ENCODE measurements at regions not wholly inside any gene's neighbourhood (a gene's known extent, or its start where the extent isn't known, plus 50 kb on each side); places are given as distances from the start of the nearest gene placed in this dataset.

DNA sequence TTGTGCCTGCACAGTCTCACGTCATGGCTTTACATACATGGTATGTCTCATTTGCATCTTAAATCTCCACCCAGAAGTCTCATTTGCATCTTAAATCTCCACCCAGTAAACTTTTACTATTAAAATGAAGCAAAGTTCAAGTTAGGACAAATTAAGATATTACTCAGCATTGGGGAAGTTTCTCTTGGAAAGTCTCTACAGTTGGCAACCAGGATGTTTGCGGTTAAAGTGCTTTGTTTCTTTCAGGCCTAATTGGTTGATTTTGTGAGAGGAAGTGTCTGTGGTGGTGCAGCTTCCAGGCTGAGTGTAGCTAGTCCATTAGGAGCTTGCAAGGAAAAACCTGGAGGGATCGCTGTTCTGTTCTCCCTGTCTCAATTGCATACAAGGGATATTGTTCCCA lies 1373.3 kb upstream of the GOT2 start:
- TF ChIP-seq, protein P1, sequence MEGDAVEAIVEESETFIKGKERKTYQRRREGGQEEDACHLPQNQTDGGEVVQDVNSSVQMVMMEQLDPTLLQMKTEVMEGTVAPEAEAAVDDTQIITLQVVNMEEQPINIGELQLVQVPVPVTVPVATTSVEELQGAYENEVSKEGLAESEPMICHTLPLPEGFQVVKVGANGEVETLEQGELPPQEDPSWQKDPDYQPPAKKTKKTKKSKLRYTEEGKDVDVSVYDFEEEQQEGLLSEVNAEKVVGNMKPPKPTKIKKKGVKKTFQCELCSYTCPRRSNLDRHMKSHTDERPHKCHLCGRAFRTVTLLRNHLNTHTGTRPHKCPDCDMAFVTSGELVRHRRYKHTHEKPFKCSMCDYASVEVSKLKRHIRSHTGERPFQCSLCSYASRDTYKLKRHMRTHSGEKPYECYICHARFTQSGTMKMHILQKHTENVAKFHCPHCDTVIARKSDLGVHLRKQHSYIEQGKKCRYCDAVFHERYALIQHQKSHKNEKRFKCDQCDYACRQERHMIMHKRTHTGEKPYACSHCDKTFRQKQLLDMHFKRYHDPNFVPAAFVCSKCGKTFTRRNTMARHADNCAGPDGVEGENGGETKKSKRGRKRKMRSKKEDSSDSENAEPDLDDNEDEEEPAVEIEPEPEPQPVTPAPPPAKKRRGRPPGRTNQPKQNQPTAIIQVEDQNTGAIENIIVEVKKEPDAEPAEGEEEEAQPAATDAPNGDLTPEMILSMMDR (IDR thresholded peaks at IDR 0.05): no peak
- no peak for TF ChIP-seq POLR2A (IDR thresholded peaks at IDR 0.05)

Measured in uterus (tissue), 2 donors.